D721Med (cell line): ENCODE measurements at regions not wholly inside any gene's neighbourhood (a gene's known extent, or its start where the extent isn't known, plus 50 kb on each side); places are given as distances from the start of the nearest gene placed in this dataset.

ENCODE experiments used
- DNase-seq: peaks from one replicate; pipeline ENCODE4 v3.0.0; 2011; ENCODE audit warnings: low spot score; ENCODE audit not compliant: insufficient read length
- FAIRE-seq: peaks from 2 replicates; lab custom pipeline; 2011; peaks lifted over from hg19 to GRCh38; lab: Jason Lieb, UNC
- TF ChIP-seq, protein P1 (sequence below): IDR thresholded peaks from 2 replicates; pipeline ENCODE4 v1.5.1; 2012; ENCODE audit warnings: mild to moderate bottlenecking, control low read depth; ENCODE audit not compliant: insufficient read depth; ENCODE audit errors: missing control alignments

DNA sequence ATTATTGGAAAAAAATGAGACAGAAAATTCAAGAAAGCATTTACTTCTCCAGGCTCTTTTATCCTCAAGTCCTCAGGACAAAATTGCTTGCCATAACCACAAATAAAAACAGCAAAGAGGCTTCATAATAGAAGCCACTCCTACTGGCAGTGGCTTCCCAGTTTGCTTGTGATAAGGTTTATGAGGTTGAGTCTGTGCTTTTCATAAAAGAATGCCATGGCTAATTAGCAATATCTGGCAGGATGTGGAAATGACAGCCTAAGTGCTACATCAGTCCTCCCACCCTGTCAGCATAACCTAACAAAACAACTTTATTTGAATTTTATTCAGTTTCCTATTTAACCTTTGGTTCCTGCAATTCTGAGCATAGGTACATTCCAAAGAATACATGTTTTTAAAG is 80.9 kb upstream of the HTR1E start:
- TF ChIP-seq, protein P1, sequence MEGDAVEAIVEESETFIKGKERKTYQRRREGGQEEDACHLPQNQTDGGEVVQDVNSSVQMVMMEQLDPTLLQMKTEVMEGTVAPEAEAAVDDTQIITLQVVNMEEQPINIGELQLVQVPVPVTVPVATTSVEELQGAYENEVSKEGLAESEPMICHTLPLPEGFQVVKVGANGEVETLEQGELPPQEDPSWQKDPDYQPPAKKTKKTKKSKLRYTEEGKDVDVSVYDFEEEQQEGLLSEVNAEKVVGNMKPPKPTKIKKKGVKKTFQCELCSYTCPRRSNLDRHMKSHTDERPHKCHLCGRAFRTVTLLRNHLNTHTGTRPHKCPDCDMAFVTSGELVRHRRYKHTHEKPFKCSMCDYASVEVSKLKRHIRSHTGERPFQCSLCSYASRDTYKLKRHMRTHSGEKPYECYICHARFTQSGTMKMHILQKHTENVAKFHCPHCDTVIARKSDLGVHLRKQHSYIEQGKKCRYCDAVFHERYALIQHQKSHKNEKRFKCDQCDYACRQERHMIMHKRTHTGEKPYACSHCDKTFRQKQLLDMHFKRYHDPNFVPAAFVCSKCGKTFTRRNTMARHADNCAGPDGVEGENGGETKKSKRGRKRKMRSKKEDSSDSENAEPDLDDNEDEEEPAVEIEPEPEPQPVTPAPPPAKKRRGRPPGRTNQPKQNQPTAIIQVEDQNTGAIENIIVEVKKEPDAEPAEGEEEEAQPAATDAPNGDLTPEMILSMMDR, result no peak
- no peak for FAIRE-seq
- DNase-seq, result no peak

DNA sequence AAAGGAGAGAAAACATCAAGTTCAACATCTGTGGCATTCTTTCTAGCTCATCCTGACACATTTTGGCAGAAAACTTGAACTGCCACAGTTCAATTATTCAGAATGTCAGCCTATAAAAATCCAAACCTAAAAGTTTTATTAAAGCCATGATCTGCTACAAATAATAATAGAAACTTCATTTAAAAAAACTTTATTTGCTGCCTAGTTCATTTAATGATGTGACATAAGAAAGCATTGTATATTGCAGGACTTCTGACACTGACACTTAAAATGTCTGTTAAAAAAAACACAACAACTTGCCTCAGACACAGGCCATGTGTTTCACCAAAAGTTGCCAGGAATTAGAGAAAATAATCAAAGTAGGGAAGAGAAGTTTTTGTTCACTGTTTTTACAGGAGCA is 88.3 kb upstream of the HTR1E start:
- no peak for DNase-seq
- TF ChIP-seq, protein P1, result no peak
- FAIRE-seq, result no peak

DNA sequence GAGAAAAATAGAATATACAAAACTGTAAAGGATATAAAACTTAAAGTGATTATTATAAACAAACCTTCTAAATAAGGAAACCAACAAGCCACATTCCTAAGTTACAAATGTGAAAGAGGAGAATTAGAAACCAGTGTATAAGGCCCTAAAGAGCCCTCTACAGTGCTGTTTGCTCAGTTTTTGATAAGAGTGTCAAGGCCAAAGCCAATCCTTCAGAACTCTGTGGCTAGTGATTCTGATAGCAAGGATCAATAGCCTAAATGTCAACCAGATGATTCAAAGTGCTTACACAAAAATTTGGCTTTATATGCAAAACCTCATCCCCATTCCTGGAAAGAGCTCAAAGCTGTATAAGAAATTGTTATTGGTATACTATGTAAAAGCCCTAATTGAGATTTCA is 104.6 kb upstream of the HTR1E start:
- TF ChIP-seq, protein P1, result no peak
- no peak for DNase-seq

DNA sequence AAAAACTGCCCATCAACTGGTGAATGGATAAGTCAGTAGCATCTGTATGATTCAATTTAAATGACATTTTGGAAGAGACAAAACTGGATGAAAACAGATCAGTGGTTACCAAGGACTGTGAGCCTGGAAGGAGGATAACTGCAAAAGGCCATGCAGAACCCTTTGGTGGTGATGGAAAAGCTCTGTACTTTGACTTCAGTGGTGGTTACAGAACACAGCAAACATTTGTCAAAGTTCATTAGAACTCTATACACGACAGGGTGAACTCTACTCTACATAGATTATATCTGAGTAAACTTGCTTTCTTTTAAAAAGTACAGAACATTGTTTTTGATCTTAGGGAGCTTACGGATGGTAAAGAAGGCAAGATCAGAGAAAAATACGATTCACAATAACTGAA is 111.9 kb upstream of the HTR1E start:
- FAIRE-seq (no peak), DNase-seq (no peak)
- TF ChIP-seq, protein P1, result no peak

More for the DNA sequence above, 104.6 kb upstream of the HTR1E start:
- FAIRE-seq, result no peak

DNA sequence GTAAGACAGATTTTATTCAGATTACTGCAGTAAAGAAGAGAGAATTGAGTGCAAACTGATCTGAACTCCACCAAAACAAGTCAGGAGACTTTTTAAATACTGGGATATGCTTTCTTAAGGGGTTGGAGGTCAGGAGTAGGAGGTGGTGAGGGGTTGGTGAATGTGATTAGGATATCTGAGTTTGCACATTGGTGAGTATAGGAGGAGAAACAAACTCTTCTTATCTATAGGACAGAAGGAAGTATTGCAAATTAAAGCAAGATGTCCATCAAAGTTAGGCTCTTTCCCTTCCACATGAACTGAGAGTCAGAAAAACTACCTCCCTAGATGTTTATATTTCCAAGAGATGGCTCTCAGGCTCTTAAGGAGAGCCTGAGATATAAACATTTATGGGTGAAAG is 114.6 kb upstream of the HTR1E start:
- no peak for FAIRE-seq
- DNase-seq, result no peak
- TF ChIP-seq, protein P1, result no peak

DNA sequence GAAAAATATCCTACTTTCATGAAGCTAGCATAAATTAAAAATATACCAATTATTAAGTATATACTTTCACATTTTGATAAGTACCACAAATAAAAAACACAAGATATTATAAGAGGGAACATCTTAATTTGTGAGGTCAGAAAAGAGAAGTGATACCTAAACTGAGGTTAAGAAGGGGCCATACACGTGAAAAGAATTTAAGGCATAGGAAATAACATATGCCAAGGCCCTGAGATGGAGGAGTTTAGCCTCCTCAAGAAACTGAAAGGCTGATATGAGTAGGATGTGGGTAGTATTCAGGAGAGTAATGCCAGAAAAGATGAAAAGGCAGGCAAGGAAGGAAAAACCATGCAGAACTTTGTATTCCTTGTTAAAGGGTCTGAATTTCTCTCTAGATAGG is 116.6 kb upstream of the HTR1E start:
- DNase-seq, result no peak

DNA sequence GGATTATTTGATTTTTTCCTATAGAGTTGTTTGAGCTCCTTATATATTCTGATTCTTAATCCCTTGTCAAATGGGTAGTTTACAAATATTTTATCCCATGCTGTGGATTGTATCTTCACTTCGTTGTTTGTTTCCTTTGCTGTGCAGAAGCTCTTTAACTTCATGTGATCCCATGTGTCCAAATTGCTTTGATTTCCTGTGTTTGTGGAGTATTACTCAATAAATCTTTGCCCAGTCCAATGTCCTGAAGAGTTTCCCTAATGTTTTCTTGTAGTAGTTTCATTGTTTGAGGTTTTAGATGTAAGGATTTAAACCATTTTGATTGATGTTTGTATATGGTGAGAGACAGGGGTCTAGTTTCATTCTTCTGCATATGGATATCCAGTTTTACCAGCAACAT is 143.7 kb upstream of the HTR1E start:
- TF ChIP-seq, protein P1, result no peak
- FAIRE-seq, result no peak
- no peak for DNase-seq

More for the DNA sequence above, 116.6 kb upstream of the HTR1E start:
- TF ChIP-seq, protein P1, result no peak
- FAIRE-seq, result no peak
